ENCODE measurements at regions not wholly inside any gene's neighbourhood (a gene's known extent, or its start where the extent isn't known, plus 50 kb on each side); places are given as distances from the start of the nearest gene placed in this dataset.

GRCh38 chr19:28989739-28990138, 223.2 kb downstream of the UQCRFS1 start:
- Histone ChIP-seq H3K4me1 (ENCODE audit: insufficient read depth) (peaks cover 8% of the 10 kb centered on the region), H3K4me3 (no peak overlapping the region), H3K36me3 (no peaks in the 10 kb centered on the region), H3K27me3 (no peaks in the 10 kb centered on the region), H3K9me3 (no peaks in the 10 kb centered on the region), H3K27ac (no peak overlapping the region)
- no peak for DNase-seq
- TF ChIP-seq, protein P1, sequence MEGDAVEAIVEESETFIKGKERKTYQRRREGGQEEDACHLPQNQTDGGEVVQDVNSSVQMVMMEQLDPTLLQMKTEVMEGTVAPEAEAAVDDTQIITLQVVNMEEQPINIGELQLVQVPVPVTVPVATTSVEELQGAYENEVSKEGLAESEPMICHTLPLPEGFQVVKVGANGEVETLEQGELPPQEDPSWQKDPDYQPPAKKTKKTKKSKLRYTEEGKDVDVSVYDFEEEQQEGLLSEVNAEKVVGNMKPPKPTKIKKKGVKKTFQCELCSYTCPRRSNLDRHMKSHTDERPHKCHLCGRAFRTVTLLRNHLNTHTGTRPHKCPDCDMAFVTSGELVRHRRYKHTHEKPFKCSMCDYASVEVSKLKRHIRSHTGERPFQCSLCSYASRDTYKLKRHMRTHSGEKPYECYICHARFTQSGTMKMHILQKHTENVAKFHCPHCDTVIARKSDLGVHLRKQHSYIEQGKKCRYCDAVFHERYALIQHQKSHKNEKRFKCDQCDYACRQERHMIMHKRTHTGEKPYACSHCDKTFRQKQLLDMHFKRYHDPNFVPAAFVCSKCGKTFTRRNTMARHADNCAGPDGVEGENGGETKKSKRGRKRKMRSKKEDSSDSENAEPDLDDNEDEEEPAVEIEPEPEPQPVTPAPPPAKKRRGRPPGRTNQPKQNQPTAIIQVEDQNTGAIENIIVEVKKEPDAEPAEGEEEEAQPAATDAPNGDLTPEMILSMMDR (IDR thresholded peaks at IDR 0.05) = no peak
- no peak for TF ChIP-seq POLR2A (IDR thresholded peaks at IDR 0.05)
- TF ChIP-seq EP300 (IDR thresholded peaks at IDR 0.05) = no peak
- WGBS, 3 donors = 88 to 91% (median 89%) methylated on average over 6 of the region's 6 CpGs
- intact Hi-C loops (cut with DNase I) = no loop called here

- Histone ChIP-seq H3K36me3 (no peaks in the 10 kb centered on the region), H3K4me3 (no peak overlapping the region), H3K27me3 (no peaks in the 10 kb centered on the region), H3K9me3 (no peaks in the 10 kb centered on the region), H3K27ac (no peak overlapping the region), H3K4me1 (ENCODE audit: insufficient read depth) (peaks cover 8% of the 10 kb centered on the region)
- no peak for DNase-seq
- WGBS, 3 donors = 74 to 85% (median 75%) methylated on average over 1 of the region's 1 CpG
- intact Hi-C loops (cut with DNase I) = no loop called here
- TF ChIP-seq, protein P1 (IDR thresholded peaks at IDR 0.05) = no peak
- TF ChIP-seq POLR2A (IDR thresholded peaks at IDR 0.05) (no peak), EP300 (IDR thresholded peaks at IDR 0.05) (no peak)
Measured at GRCh38 chr19:28988066-28988465, 224.9 kb downstream of the UQCRFS1 start.

DNA sequence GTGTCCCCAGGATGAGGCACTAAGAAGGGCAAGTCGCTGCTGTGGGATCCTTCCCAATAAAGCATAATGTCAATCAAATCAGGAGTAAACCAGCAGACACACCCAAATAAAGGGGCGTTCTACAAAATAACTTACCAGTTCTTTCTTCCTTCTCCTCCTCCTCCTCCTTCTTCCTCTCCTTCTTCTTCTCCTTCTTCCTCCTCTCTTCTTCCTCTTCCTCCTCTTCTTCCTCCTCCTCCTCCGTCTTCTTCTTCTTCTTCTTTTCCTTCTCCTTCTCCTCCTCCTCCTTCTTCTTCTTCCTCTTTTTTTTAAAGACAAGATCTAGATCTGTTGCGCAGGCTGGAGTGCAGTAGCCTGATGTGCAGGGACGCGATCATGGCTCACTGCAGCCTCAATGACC, 225.8 kb downstream of the UQCRFS1 start:
- H3K4me1 ChIP-seq (ENCODE audit: insufficient read depth) = peaks cover 8% of the 10 kb centered on the region
- no peak for DNase-seq
- no peaks in the 10 kb centered on the region for H3K27me3 ChIP-seq
- TF ChIP-seq, protein P1 (IDR thresholded peaks at IDR 0.05) = no peak
- no peak for TF ChIP-seq POLR2A (IDR thresholded peaks at IDR 0.05)
- TF ChIP-seq EP300 (IDR thresholded peaks at IDR 0.05) = no peak
- intact Hi-C loops (cut with DNase I) = no loop called here
- no peaks in the 10 kb centered on the region for H3K9me3 ChIP-seq
- 90 to 91% (median 90%) methylated on average over 6 of the region's 6 CpGs for WGBS, 3 donors
- H3K27ac ChIP-seq = no peak overlapping the region
- H3K4me3 ChIP-seq = no peak overlapping the region
- no peaks in the 10 kb centered on the region for H3K36me3 ChIP-seq

DNA sequence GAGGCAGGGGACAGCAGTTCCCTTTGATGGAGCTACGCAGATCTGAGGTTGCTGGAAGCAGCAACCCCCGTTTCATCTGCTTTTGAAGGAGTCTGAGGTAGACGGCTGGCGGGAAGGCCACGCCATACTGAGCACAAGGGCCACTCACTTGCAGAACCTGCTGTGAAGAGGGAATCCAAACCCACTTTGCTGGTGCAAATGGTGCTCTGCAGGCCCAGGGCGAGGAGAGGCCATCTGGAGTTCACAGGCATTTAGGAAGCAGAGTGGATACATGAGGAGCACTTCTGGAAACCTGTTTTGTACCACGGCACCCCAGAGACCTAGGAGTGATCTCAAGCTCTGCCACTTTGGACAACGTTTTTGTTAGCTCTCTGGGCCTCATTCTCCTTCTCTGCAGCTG, 227.8 kb downstream of the UQCRFS1 start:
- no peaks in the 10 kb centered on the region for H3K9me3 ChIP-seq
- H3K27ac ChIP-seq = no peak overlapping the region
- no peaks in the 10 kb centered on the region for H3K36me3 ChIP-seq
- WGBS, 3 donors = 81 to 85% (median 82%) methylated on average over 8 of the region's 8 CpGs
- no peak overlapping the region for H3K4me3 ChIP-seq
- TF ChIP-seq EP300 (IDR thresholded peaks at IDR 0.05) (no peak), POLR2A (IDR thresholded peaks at IDR 0.05) (no peak)
- TF ChIP-seq, protein P1 (IDR thresholded peaks at IDR 0.05) = no peak
- DNase-seq = no peak
- H3K4me1 ChIP-seq (ENCODE audit: insufficient read depth) = peaks cover 3% of the 10 kb centered on the region
- no peaks in the 10 kb centered on the region for H3K27me3 ChIP-seq
- intact Hi-C loops (cut with DNase I) = no loop called here

DNA sequence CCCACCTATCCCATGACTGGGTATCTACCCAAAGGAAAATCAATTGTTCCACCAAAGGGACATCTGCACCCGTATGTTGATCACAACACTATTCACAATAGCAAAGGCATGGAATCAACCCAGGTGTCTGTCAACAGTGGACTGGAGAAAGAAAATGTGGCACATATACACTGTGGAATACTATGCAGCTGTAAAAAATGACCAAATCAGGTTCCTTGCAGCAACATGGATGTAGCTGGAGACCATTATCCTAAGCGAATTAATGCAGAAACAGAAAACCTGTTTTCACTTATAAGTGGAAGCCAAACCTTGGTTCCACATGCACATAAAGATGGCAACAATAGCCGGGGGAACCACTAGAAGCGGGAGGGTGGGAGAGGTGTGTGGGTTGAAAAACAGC, 228.6 kb downstream of the UQCRFS1 start:
- Histone ChIP-seq H3K27me3 (no peaks in the 10 kb centered on the region), H3K4me3 (no peak overlapping the region), H3K36me3 (no peaks in the 10 kb centered on the region), H3K4me1 (ENCODE audit: insufficient read depth) (peaks cover 3% of the 10 kb centered on the region), H3K9me3 (no peaks in the 10 kb centered on the region), H3K27ac (no peak overlapping the region)
- TF ChIP-seq, protein P1 (IDR thresholded peaks at IDR 0.05) = no peak
- TF ChIP-seq EP300 (IDR thresholded peaks at IDR 0.05) = no peak
- TF ChIP-seq POLR2A (IDR thresholded peaks at IDR 0.05) = no peak
- intact Hi-C loops (cut with DNase I) = no loop called here
- 90 to 95% (median 94%) methylated on average over 4 of the region's 4 CpGs for WGBS, 3 donors
- no peak for DNase-seq
